GM12878 (cell line): ENCODE measurements at regions not wholly inside any gene's neighbourhood (a gene's known extent, or its start where the extent isn't known, plus 50 kb on each side); places are given as distances from the start of the nearest gene placed in this dataset.

Experiments used
- ATAC-seq: fragments of 200-7000 bp; cut with Tn5 transposase; 3 replicates; pipeline ENCODE4 v1.9.1; 2020; ENCODE audit warnings: mild to moderate bottlenecking, moderate library complexity
- BruUV-seq: library from RNA; stranded (reverse); fragments of 400-500 nt; replicated peaks from 2 replicates; lab custom pipeline; 2021; lab: Mats Ljungman, UMichigan
- CTCF ChIA-PET: fragments of 300-600 bp; sonication (Branson Sonifier 250); formaldehyde crosslinking; extraction: SDS; loops from one replicate; lab custom pipeline; 2021; ENCODE audit warnings: inconsistent platforms; lab: Yijun Ruan, JAX
- POLR2A ChIA-PET: fragments of 350-600 bp; formaldehyde crosslinking; extraction: SDS; loops from one replicate; lab custom pipeline; 2021; ENCODE audit warnings: inconsistent platforms; lab: Charles Lee
- RAD21 ChIA-PET: fragments of 300-600 bp; sonication (Branson Sonifier 250); formaldehyde crosslinking; loops from one replicate; lab custom pipeline; 2023; ENCODE audit warnings: antibody characterized with exemption; ENCODE audit not compliant: unreplicated experiment; lab: Charles Lee
- SMC1A ChIA-PET: fragments of 300-600 bp; sonication (Branson Sonifier 250); formaldehyde crosslinking; loops from one replicate; lab custom pipeline; 2023; ENCODE audit not compliant: unreplicated experiment, uncharacterized antibody; lab: Charles Lee
- DNase-seq: peaks from one replicate; pipeline ENCODE4 v3.0.0-alpha.2; 2011; ENCODE audit warnings: low read depth, low spot score
- FAIRE-seq: peaks from 3 replicates; lab custom pipeline; 2011; peaks lifted over from hg19 to GRCh38; lab: Jason Lieb, UNC
- H2AFZ ChIP-seq: 2 replicates; pipeline ENCODE4 v1.6.0; 2011; ENCODE audit warnings: low read depth, low read length, control low read depth; ENCODE audit not compliant: control insufficient read depth
- H3K27ac ChIP-seq: 2 replicates; pipeline ENCODE4 v1.5.1; 2011; ENCODE audit warnings: control low read depth; ENCODE audit not compliant: control insufficient read depth, insufficient read depth
- H3K27me3 ChIP-seq, 2 experiments: replicated peaks in 1 of 2; 2 replicates each; pipeline versions ENCODE4 v1.6.0 to v1.6.1; 2011; ENCODE audit warnings: low read length in 1 of 2; ENCODE audit not compliant: control insufficient read depth in 2 of 2, insufficient read depth in 2 of 2
- H3K36me3 ChIP-seq, 2 experiments: 2 replicates each; pipeline ENCODE4 v1.5.1; 2011; ENCODE audit warnings: low read length in 1 of 2; ENCODE audit not compliant: control insufficient read depth in 2 of 2, insufficient read depth in 2 of 2
- H3K4me1 ChIP-seq: 2 replicates; pipeline ENCODE4 v1.6.1; 2011; ENCODE audit warnings: mild to moderate bottlenecking, low read length, moderate library complexity, mixed read lengths; ENCODE audit not compliant: control insufficient read depth, insufficient read depth
- H3K4me2 ChIP-seq: 2 replicates; pipeline ENCODE4 v1.6.0; 2011; ENCODE audit warnings: control low read depth; ENCODE audit not compliant: control insufficient read depth, insufficient read depth
- H3K4me3 ChIP-seq: fragments of 200-600 bp; sonication (generic); 2 replicates; pipeline ENCODE4 v1.5.1; 2016
- H3K79me2 ChIP-seq: 2 replicates; pipeline ENCODE4 v1.6.0; 2011; ENCODE audit warnings: low read length; ENCODE audit not compliant: control insufficient read depth, insufficient read depth
- H3K9ac ChIP-seq: 2 replicates; pipeline ENCODE4 v1.8.0; 2011; ENCODE audit warnings: low read length, control low read depth, mixed read lengths; ENCODE audit not compliant: control insufficient read depth, insufficient read depth
- H3K9me3 ChIP-seq: replicated peaks from 3 replicates; pipeline ENCODE4 v1.5.1; 2011; ENCODE audit warnings: mild to moderate bottlenecking, low read length; ENCODE audit not compliant: control insufficient read depth, insufficient read depth
- H4K20me1 ChIP-seq: 2 replicates; pipeline ENCODE4 v1.6.0; 2011; ENCODE audit not compliant: control insufficient read depth, insufficient read depth
- EED ChIP-seq: sonication (generic); IDR thresholded peaks from 2 replicates; pipeline ENCODE4 v1.6.1; 2016; ENCODE audit warnings: antibody characterized with exemption, low read depth
- PBX3 ChIP-seq: IDR thresholded peaks from 2 replicates; pipeline ENCODE4 v1.6.1; 2011; ENCODE audit warnings: mild to moderate bottlenecking, low read depth, low read length, moderate library complexity; ENCODE audit not compliant: insufficient replicate concordance
- SUPT20H ChIP-seq: IDR thresholded peaks from 2 replicates; pipeline ENCODE4 v1.6.1; 2011; ENCODE audit warnings: low read depth, mild to moderate bottlenecking, low read length, moderate library complexity, borderline replicate concordance; ENCODE audit not compliant: control insufficient read depth
- WGBS: methylation state at CpG from one replicate; pipeline ENCODE4 v1.1.6; 2016; ENCODE audit warnings: low lambda C conversion rate; ENCODE audit not compliant: insufficient replicate concordance, insufficient coverage; ENCODE audit errors: missing lambda C conversion rate; 5-methylcytosine and 5-hydroxymethylcytosine counted together
- in situ Hi-C: fragments of 300-500 bp; cut with MboI; formaldehyde crosslinking; loops from 9 replicates; pipeline ENCODE4 v1.14.3; 2018; ENCODE audit warnings: mixed read lengths
- intact Hi-C: fragments of 100-400 bp; cut with micrococcal nuclease; formaldehyde crosslinking; loops from one replicate; pipeline ENCODE4 v1.14.2; 2022; ENCODE audit not compliant: unreplicated experiment

DNA sequence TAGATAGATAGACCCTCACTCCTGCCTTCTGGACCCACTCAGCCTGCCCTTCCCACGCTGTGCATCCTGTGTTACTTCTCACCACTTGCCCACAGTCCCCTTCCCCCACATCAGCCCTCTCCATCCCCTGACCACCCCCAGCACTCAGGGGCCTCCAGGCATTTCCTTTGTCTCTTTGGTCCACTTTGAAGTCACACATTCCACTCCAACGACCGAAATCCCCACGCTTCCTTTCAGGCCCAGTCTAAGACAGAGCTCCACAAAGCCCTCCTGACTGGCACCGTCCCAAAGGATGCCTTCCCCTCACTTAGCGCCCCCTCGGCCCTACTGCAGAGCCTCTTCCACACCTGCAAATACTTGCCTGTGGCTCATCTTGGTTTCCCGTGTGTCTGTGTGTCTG lies 83.8 kb downstream of the FOXF2 start (continued):
- TF ChIP-seq PBX3: no peak

- DNase-seq (no peak), ATAC-seq (no peak), FAIRE-seq (no peak)
- H3K27ac ChIP-seq: no peak overlapping the region
- ChIA-PET RAD21 (no interaction called here), CTCF (interaction anchor here (1.0 to 1.7 kb wide), 2 partner anchors 10 to 11 kb away, joined by 3 to 4 read pairs; no protein-coding TSS in a partner anchor), POLR2A (interaction anchor here (1.3 kb wide), 1 partner anchor 11 kb away, joined by 3 read pairs; no protein-coding TSS in a partner anchor), SMC1A (interaction anchor here (0.8 to 8.0 kb wide), 3 partner anchors 10 to 880 kb away, joined by 3 to 111 read pairs (median 4); no protein-coding TSS in a partner anchor)
- H3K9ac ChIP-seq: no peak overlapping the region
- no peaks in the 10 kb centered on the region for H3K27me3 ChIP-seq
- 87% methylated on average over 1 of the region's 1 CpG for WGBS
- H4K20me1 ChIP-seq: no peaks in the 10 kb centered on the region
- no peaks in the 10 kb centered on the region for H3K9me3 ChIP-seq
- no peaks in the 10 kb centered on the region for H3K79me2 ChIP-seq
- no peak overlapping the region for H2AFZ ChIP-seq
- H3K4me2 ChIP-seq: no peak overlapping the region
- H3K4me3 ChIP-seq: no peak overlapping the region
- H3K4me1 ChIP-seq: peaks cover 27% of the 10 kb centered on the region
- intact Hi-C loops: no loop called here
- BruUV-seq: no TSS peak
- H3K36me3 ChIP-seq: no peaks in the 10 kb centered on the region; a peak in 1 of 4 replicates
- TF ChIP-seq SUPT20H (no peak), EED (no peak)
- TF ChIP-seq, all 136 proteins: peak for 0
- in situ Hi-C loops: no loop called here
These were observed 84.2 kb downstream of the FOXF2 start for GRCh38 chr6:1473598-1473997.
